Keratinocyte (primary cell): ENCODE measurements at regions not wholly inside any gene's neighbourhood (a gene's known extent, or its start where the extent isn't known, plus 50 kb on each side); places are given as distances from the start of the nearest gene placed in this dataset.

Experiments
- DNase-seq: peaks from one replicate; pipeline ENCODE4 v3.0.0-alpha.2; 2011; ENCODE audit warnings: low read depth, missing footprints, low spot score
- FAIRE-seq: peaks from 2 replicates; lab custom pipeline; 2011; peaks lifted over from hg19 to GRCh38; lab: Jason Lieb, UNC
- H2AFZ ChIP-seq: 2 replicates; pipeline ENCODE4 v1.6.0; 2012; ENCODE audit warnings: low read length, control low read depth, inconsistent platforms; ENCODE audit not compliant: control insufficient read depth
- H3K27ac ChIP-seq: 2 replicates; pipeline ENCODE4 v1.5.1; 2011; ENCODE audit warnings: low read length; ENCODE audit not compliant: control insufficient read depth, insufficient read depth
- H3K27me3 ChIP-seq: 3 replicates; pipeline ENCODE4 v1.6.0; 2011; ENCODE audit warnings: low read length; ENCODE audit not compliant: control insufficient read depth, insufficient read depth; ENCODE audit errors: extremely low read depth
- H3K36me3 ChIP-seq, 2 experiments: 2 replicates in 1 of 2; 3 replicates in 1 of 2; pipeline ENCODE4 v1.5.1; 2011; ENCODE audit warnings: low read length in 2 of 2, mild to moderate bottlenecking in 1 of 2; ENCODE audit not compliant: control insufficient read depth in 2 of 2, insufficient read depth in 2 of 2; ENCODE audit errors: extremely low read depth in 1 of 2
- H3K4me1 ChIP-seq: 3 replicates; pipeline ENCODE4 v1.5.1; 2011; ENCODE audit warnings: low read length; ENCODE audit not compliant: control insufficient read depth, insufficient read depth; ENCODE audit errors: extremely low read depth
- H3K4me2 ChIP-seq: 3 replicates; pipeline ENCODE4 v1.6.0; 2011; ENCODE audit warnings: low read depth, low read length; ENCODE audit not compliant: control insufficient read depth, insufficient read depth; ENCODE audit errors: extremely low read depth
- H3K4me3 ChIP-seq, 3 experiments: fragments of 200-600 bp in 1 of 3; sonication (generic) in 1 of 3; 2 replicates in 2 of 3; 3 replicates in 1 of 3; pipeline ENCODE4 v1.5.1; 2011 to 2016; ENCODE audit warnings: low read length in 3 of 3, mild to moderate bottlenecking in 3 of 3, control low read depth in 2 of 3, inconsistent platforms in 1 of 3, low read depth in 1 of 3, mixed read lengths in 1 of 3, mixed run types in 1 of 3, moderate library complexity in 1 of 3; ENCODE audit not compliant: control insufficient read depth in 2 of 3, insufficient read depth in 2 of 3; ENCODE audit errors: extremely low read depth in 1 of 3
- H3K79me2 ChIP-seq: 2 replicates; pipeline ENCODE4 v1.6.0; 2012; ENCODE audit warnings: low read length; ENCODE audit not compliant: control insufficient read depth, insufficient read depth
- H3K9ac ChIP-seq: 3 replicates; pipeline ENCODE4 v1.6.0; 2011; ENCODE audit warnings: low read length; ENCODE audit not compliant: control insufficient read depth, insufficient read depth; ENCODE audit errors: extremely low read depth
- H3K9me1 ChIP-seq: 3 replicates; pipeline ENCODE4 v1.6.0; 2011; ENCODE audit warnings: low read length; ENCODE audit not compliant: control insufficient read depth, insufficient read depth; ENCODE audit errors: extremely low read depth
- H3K9me3 ChIP-seq: 2 replicates; pipeline ENCODE4 v1.5.1; 2012; ENCODE audit warnings: low read depth, low read length; ENCODE audit not compliant: control insufficient read depth
- H4K20me1 ChIP-seq: 3 replicates; pipeline ENCODE4 v1.6.0; 2011; ENCODE audit warnings: low read length; ENCODE audit not compliant: control insufficient read depth, insufficient read depth; ENCODE audit errors: extremely low read depth
- CTCF ChIP-seq, 3 experiments: IDR thresholded peaks in 1 of 3; conservative IDR thresholded peaks in 1 of 3; optimal IDR thresholded peaks in 1 of 3; 2 replicates in 2 of 3; 3 replicates in 1 of 3; pipeline versions ENCODE3 to v1.5.1; 2011; ENCODE audit warnings: low read length in 3 of 3, mild to moderate bottlenecking in 3 of 3, moderate library complexity in 2 of 3, control low read depth in 1 of 3, inconsistent platforms in 1 of 3; ENCODE audit not compliant: insufficient read depth in 2 of 3; ENCODE audit errors: extremely low read depth in 1 of 3
- EZH2 ChIP-seq: IDR thresholded peaks from one replicate; pipeline ENCODE4 v1.6.1; 2012; ENCODE audit warnings: inconsistent platforms, mild to moderate bottlenecking, low read length, moderate library complexity
- dilution Hi-C: fragments of 300-500 bp; cut with MboI; formaldehyde crosslinking; loops from one replicate; pipeline ENCODE4 v1.7.0; 2020; ENCODE audit warnings: low sequenced_read_pairs; ENCODE audit not compliant: extremely low pct_ligation_motif_present

DNA sequence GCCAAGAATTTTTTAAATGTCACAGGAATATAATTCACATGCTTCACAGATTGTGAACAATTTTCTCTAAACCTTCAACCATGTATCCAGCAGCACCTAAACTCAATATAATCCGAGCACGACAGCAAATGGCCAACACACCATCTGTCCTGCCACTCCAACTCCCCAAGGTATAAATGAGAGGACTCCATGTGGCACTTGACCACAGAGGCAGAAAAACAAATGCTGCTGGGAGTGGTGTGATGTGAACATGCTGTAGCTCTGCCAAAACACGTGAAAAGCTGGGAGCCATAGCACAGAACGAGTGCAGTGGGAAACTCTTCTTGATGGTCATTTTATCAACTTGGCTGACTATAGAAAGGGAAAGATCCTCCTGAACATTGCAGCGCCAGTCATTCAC lies 70.9 kb downstream of the LLPH start:
- Histone ChIP-seq H3K4me1 (no peaks in the 10 kb centered on the region), H3K36me3 (no peaks in the 10 kb centered on the region), H3K9ac (no peak overlapping the region), H3K4me3 (no peak overlapping the region), H3K9me3 (no peaks in the 10 kb centered on the region), H3K27me3 (peaks cover 3% of the 10 kb centered on the region), H3K79me2 (no peaks in the 10 kb centered on the region), H3K27ac (no peak overlapping the region), H3K4me2 (no peak overlapping the region), H3K9me1 (no peaks in the 10 kb centered on the region), H4K20me1 (no peaks in the 10 kb centered on the region), H2AFZ (no peak overlapping the region)
- DNase-seq (no peak), FAIRE-seq (no peak)
- TF ChIP-seq EZH2 (no peak), CTCF (optimal IDR thresholded peaks at IDR 0.05 in 1 of 3, IDR thresholded peaks at IDR 0.05 in 1 of 3, conservative IDR thresholded peaks at IDR 0.05 in 1 of 3; ENCODE audit: extremely low read depth in 1 of 3, insufficient read depth in 2 of 3, low read length in 3 of 3) (no peak)
- dilution Hi-C loops = no loop called here

- no peak overlapping the region for H3K9ac ChIP-seq
- no peaks in the 10 kb centered on the region for H3K36me3 ChIP-seq
- no peaks in the 10 kb centered on the region for H3K79me2 ChIP-seq
- H3K9me1 ChIP-seq = no peaks in the 10 kb centered on the region
- no peak overlapping the region for H3K27ac ChIP-seq
- dilution Hi-C loops = no loop called here
- no peak overlapping the region for H2AFZ ChIP-seq
- no peak overlapping the region for H3K4me2 ChIP-seq
- FAIRE-seq (no peak), DNase-seq (no peak)
- H3K4me3 ChIP-seq = no peak overlapping the region
- no peaks in the 10 kb centered on the region for H4K20me1 ChIP-seq
- TF ChIP-seq EZH2 = no peak
- no peak for TF ChIP-seq CTCF (optimal IDR thresholded peaks at IDR 0.05 in 1 of 3, IDR thresholded peaks at IDR 0.05 in 1 of 3, conservative IDR thresholded peaks at IDR 0.05 in 1 of 3; ENCODE audit: extremely low read depth in 1 of 3, insufficient read depth in 2 of 3, low read length in 3 of 3)
- peaks cover 3% of the 10 kb centered on the region for H3K27me3 ChIP-seq
- no peaks in the 10 kb centered on the region for H3K4me1 ChIP-seq
- H3K9me3 ChIP-seq = no peaks in the 10 kb centered on the region
These were observed 72.0 kb downstream of the LLPH start for GRCh38 chr12:66058554-66058953.
